HEK293 (cell line): ENCODE measurements at regions not wholly inside any gene's neighbourhood (a gene's known extent, or its start where the extent isn't known, plus 50 kb on each side); places are given as distances from the start of the nearest gene placed in this dataset.

Source experiments
- CTCF ChIA-PET: fragments of 350-600 bp; formaldehyde crosslinking; extraction: SDS; loops from one replicate; lab custom pipeline; 2021; ENCODE audit warnings: antibody characterized with exemption; lab: Yijun Ruan, JAX
- POLR2A ChIA-PET: fragments of 300-600 bp; formaldehyde crosslinking; extraction: SDS; loops from one replicate; lab custom pipeline; 2020; ENCODE audit warnings: antibody characterized with exemption, inconsistent platforms; lab: Yijun Ruan, JAX
- H3K27ac ChIP-seq: fragments of 200-500 bp; sonication (Bioruptor generic); 2 replicates; pipeline ENCODE4 v1.5.1; 2014; ENCODE audit warnings: low read depth, low read length, control low read depth, inconsistent platforms; ENCODE audit errors: extremely low read depth
- H3K36me3 ChIP-seq, 2 experiments: fragments of 200-500 bp in 1 of 2; sonication (Bioruptor generic) in 1 of 2; 1 replicate in 1 of 2; 2 replicates in 1 of 2; pipeline ENCODE4 v1.5.1; 2014 to 2017; ENCODE audit warnings: inconsistent platforms in 2 of 2, low read length in 2 of 2; ENCODE audit not compliant: control insufficient read depth in 2 of 2, insufficient read depth in 1 of 2
- H3K4me1 ChIP-seq: fragments of 200-500 bp; sonication (Bioruptor generic); 2 replicates; pipeline ENCODE4 v1.5.1; 2014; ENCODE audit warnings: mild to moderate bottlenecking, low read length, inconsistent platforms; ENCODE audit not compliant: control insufficient read depth, insufficient read depth
- H3K4me3 ChIP-seq: 2 replicates; pipeline ENCODE4 v1.5.1; 2011; ENCODE audit warnings: low read depth, mild to moderate bottlenecking, control low read depth, low read length, moderate library complexity
- H3K9me3 ChIP-seq: fragments of 200-500 bp; sonication (Bioruptor generic); 2 replicates; pipeline ENCODE4 v1.5.1; 2014; ENCODE audit warnings: low read depth, low read length, inconsistent platforms; ENCODE audit not compliant: control insufficient read depth, insufficient read depth
- GLI2 ChIP-seq: fragments of 450-650 bp; formaldehyde crosslinking; IDR thresholded peaks from 2 replicates; pipeline ENCODE4; 2017; ENCODE audit warnings: missing biosample characterization, missing genetic modification characterization, low read depth, borderline replicate concordance
- PRDM1 ChIP-seq: fragments of 450-650 bp; formaldehyde crosslinking; IDR thresholded peaks from 2 replicates; pipeline ENCODE4; 2016; ENCODE audit warnings: missing biosample characterization, missing genetic modification characterization
- SALL2 ChIP-seq: fragments of 450-650 bp; formaldehyde crosslinking; IDR thresholded peaks from 2 replicates; pipeline ENCODE4 v1.5.0; 2017; ENCODE audit warnings: missing biosample characterization, mild to moderate bottlenecking, missing genetic modification characterization, borderline replicate concordance
- SETDB1 ChIP-seq: IDR thresholded peaks from one replicate; pipeline ENCODE4 v1.6.1; 2017; ENCODE audit warnings: mild to moderate bottlenecking, low read length, moderate library complexity, mixed read lengths; ENCODE audit not compliant: insufficient read length
- ZNF221 ChIP-seq: fragments of 450-650 bp; formaldehyde crosslinking; IDR thresholded peaks from 2 replicates; pipeline ENCODE4 v1.5.1; 2017; ENCODE audit warnings: missing biosample characterization, missing genetic modification characterization, borderline replicate concordance
- ZNF223 ChIP-seq: fragments of 450-650 bp; formaldehyde crosslinking; IDR thresholded peaks from 2 replicates; pipeline ENCODE4 v1.5.1; 2016; ENCODE audit warnings: missing biosample characterization, missing genetic modification characterization
- ZNF266 ChIP-seq: fragments of 450-650 bp; formaldehyde crosslinking; IDR thresholded peaks from 2 replicates; pipeline ENCODE4 v1.5.1; 2016; ENCODE audit warnings: missing biosample characterization, missing genetic modification characterization, low read depth
- ZNF48 ChIP-seq: fragments of 450-650 bp; formaldehyde crosslinking; IDR thresholded peaks from 2 replicates; pipeline ENCODE4 v1.5.1; 2016; ENCODE audit warnings: missing biosample characterization, missing genetic modification characterization
- ZNF549 ChIP-seq: fragments of 450-650 bp; IDR thresholded peaks from 2 replicates; pipeline ENCODE4 v1.5.1; 2018; ENCODE audit warnings: missing biosample characterization, missing genetic modification characterization, mild to moderate bottlenecking, inconsistent platforms, moderate library complexity
- ZNF558 ChIP-seq: fragments of 450-650 bp; formaldehyde crosslinking; IDR thresholded peaks from 2 replicates; pipeline ENCODE4 v1.5.1; 2016; ENCODE audit warnings: missing biosample characterization, missing genetic modification characterization
- ZNF600 ChIP-seq: fragments of 450-650 bp; formaldehyde crosslinking; IDR thresholded peaks from 2 replicates; pipeline ENCODE4 v1.5.1; 2016; ENCODE audit warnings: missing biosample characterization, missing genetic modification characterization
- ZNF629 ChIP-seq: fragments of 450-650 bp; formaldehyde crosslinking; IDR thresholded peaks from 2 replicates; pipeline ENCODE4 v1.5.1; 2017; ENCODE audit warnings: missing biosample characterization, missing genetic modification characterization
- ZNF776 ChIP-seq: fragments of 450-650 bp; formaldehyde crosslinking; IDR thresholded peaks from 2 replicates; pipeline ENCODE4 v1.5.0; 2017; ENCODE audit warnings: missing biosample characterization, missing genetic modification characterization, borderline replicate concordance
- ZNF791 ChIP-seq: fragments of 450-650 bp; formaldehyde crosslinking; IDR thresholded peaks from 2 replicates; pipeline ENCODE4 v1.5.1; 2016; ENCODE audit warnings: missing biosample characterization, missing genetic modification characterization
- ZXDB ChIP-seq: fragments of 450-650 bp; formaldehyde crosslinking; IDR thresholded peaks from 2 replicates; pipeline ENCODE4 v1.5.1; 2016; ENCODE audit warnings: missing biosample characterization, missing genetic modification characterization
- TF ChIP-seq, protein P1 (sequence below): fragments of 450-650 bp; formaldehyde crosslinking; IDR thresholded peaks from 2 replicates; pipeline ENCODE4 v1.5.0; 2017; ENCODE audit warnings: missing biosample characterization, missing genetic modification characterization, borderline replicate concordance
- TF ChIP-seq, protein P2 (sequence below): IDR thresholded peaks from 2 replicates; pipeline ENCODE4 v1.6.1; 2011; ENCODE audit warnings: mild to moderate bottlenecking, low read depth, low read length, borderline replicate concordance

- ChIA-PET POLR2A (no interaction called here), CTCF (no interaction called here)
- TF ChIP-seq ZNF558 (tag by site-specific recombination) (no peak), ZNF629 (no peak), ZNF221 (tag by site-specific recombination) (no peak), PRDM1 (tag by site-specific recombination) (no peak), SALL2 (no peak), ZNF791 (tag by site-specific recombination) (no peak), ZNF266 (tag by site-specific recombination) (no peak), ZNF223 (tag by site-specific recombination) (no peak)
- TF ChIP-seq, protein P1, sequence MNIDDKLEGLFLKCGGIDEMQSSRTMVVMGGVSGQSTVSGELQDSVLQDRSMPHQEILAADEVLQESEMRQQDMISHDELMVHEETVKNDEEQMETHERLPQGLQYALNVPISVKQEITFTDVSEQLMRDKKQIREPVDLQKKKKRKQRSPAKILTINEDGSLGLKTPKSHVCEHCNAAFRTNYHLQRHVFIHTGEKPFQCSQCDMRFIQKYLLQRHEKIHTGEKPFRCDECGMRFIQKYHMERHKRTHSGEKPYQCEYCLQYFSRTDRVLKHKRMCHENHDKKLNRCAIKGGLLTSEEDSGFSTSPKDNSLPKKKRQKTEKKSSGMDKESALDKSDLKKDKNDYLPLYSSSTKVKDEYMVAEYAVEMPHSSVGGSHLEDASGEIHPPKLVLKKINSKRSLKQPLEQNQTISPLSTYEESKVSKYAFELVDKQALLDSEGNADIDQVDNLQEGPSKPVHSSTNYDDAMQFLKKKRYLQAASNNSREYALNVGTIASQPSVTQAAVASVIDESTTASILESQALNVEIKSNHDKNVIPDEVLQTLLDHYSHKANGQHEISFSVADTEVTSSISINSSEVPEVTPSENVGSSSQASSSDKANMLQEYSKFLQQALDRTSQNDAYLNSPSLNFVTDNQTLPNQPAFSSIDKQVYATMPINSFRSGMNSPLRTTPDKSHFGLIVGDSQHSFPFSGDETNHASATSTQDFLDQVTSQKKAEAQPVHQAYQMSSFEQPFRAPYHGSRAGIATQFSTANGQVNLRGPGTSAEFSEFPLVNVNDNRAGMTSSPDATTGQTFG (tag by site-specific recombination), result no peak
- TF ChIP-seq, protein P2, sequence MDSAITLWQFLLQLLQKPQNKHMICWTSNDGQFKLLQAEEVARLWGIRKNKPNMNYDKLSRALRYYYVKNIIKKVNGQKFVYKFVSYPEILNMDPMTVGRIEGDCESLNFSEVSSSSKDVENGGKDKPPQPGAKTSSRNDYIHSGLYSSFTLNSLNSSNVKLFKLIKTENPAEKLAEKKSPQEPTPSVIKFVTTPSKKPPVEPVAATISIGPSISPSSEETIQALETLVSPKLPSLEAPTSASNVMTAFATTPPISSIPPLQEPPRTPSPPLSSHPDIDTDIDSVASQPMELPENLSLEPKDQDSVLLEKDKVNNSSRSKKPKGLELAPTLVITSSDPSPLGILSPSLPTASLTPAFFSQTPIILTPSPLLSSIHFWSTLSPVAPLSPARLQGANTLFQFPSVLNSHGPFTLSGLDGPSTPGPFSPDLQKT, result no peak
- H3K9me3 ChIP-seq, result no peaks in the 10 kb centered on the region
- H3K4me3 ChIP-seq, result no peak overlapping the region
- no peak overlapping the region for H3K27ac ChIP-seq
- H3K4me1 ChIP-seq, result no peaks in the 10 kb centered on the region; the same call in 1 of the 2 replicates
- H3K36me3 ChIP-seq, result no peaks in the 10 kb centered on the region
These were observed 65.5 kb upstream of the KITLG start for GRCh38 chr12:88645816-88646215.

DNA sequence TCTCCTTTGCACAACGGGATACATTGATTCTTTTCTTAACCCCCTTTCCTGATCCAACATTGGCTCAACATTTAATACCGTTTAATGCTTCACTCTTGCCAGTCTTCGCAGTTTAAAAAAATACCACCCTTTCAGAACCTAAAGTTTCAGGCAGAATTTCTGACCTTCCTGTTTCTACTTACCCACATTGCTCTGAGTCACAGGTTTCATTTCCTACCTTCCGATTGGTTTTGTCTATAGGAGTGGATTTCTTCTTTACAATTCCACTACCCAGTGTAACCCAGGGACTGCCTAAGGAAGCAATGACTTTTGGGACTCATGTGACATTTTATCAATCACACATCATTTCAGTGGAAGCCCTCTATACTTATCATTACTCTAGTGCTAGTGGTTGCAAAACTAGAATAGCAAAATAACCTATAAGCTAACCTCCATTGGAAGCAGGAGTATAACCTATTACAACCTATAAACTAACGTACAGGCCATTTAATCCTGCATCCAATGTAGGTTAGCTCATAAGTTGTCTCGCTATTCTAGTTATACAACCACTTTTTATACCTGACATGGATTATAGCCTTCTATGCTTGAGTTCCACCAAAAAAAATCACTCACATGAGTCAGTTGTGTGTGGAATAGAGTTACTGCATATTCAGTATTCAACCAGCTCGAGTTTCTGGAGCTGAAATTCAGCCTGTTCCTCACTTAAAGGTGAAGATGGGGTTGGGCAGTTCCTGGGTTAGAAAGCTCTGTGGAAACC is 64.9 kb upstream of the KITLG start:
- H3K9me3 ChIP-seq, result no peaks in the 10 kb centered on the region
- no peak overlapping the region for H3K4me3 ChIP-seq
- CTCF ChIA-PET, result no interaction called here
- POLR2A ChIA-PET, result no interaction called here
- TF ChIP-seq ZNF48 (tag by site-specific recombination), result no peak
- no peak overlapping the region for H3K27ac ChIP-seq
- H3K36me3 ChIP-seq, result no peaks in the 10 kb centered on the region
- no peaks in the 10 kb centered on the region; the same call in 1 of the 2 replicates for H3K4me1 ChIP-seq

DNA sequence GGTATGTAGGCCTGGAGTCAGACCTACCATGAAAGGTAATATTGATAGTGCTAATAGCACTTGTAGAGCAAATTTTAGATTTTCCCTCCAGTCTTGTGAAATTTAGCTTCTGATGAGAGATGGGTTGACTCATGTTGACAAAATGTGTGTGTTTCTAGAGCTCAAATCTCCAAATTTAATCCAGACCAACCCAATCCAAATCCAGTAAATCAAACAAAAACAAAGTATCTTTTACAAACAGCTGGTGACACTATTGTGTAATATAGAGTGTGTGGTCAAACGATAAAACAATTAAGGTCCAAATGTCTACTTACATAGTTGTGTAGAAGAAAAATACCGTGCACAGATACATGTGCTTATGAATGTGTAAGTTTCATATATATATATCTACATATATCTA is 63.4 kb upstream of the KITLG start:
- H3K4me1 ChIP-seq, result peaks cover 4% of the 10 kb centered on the region; the same call in 1 of the 2 replicates
- CTCF ChIA-PET, result no interaction called here
- H3K4me3 ChIP-seq, result no peak overlapping the region
- TF ChIP-seq SETDB1 (no peak), ZXDB (tag by site-specific recombination) (no peak), ZNF776 (tag by site-specific recombination) (no peak), GLI2 (no peak), ZNF600 (tag by site-specific recombination) (no peak), ZNF549 (tag by site-specific recombination) (no peak)
- H3K36me3 ChIP-seq, result no peaks in the 10 kb centered on the region
- H3K27ac ChIP-seq, result no peak overlapping the region
- POLR2A ChIA-PET, result no interaction called here
- no peaks in the 10 kb centered on the region for H3K9me3 ChIP-seq
